Gastroesophageal sphincter (tissue), 4 donors: ENCODE measurements at regions not wholly inside any gene's neighbourhood (a gene's known extent, or its start where the extent isn't known, plus 50 kb on each side); places are given as distances from the start of the nearest gene placed in this dataset.

Experiments used
- ATAC-seq: fragments of 150-250 bp; one replicate; pipeline ENCODE4 v1.9.1; 2016; ENCODE audit warnings: mild to moderate bottlenecking, moderate library complexity
- H3K27ac ChIP-seq, 4 donors: fragments of 200-600 bp; sonication (generic) in 3 of 4; 1 replicate in 3 of 4; 2 replicates in 1 of 4; pipeline ENCODE4 v1.5.1; 2016 to 2019
- H3K27me3 ChIP-seq: fragments of 200-600 bp; sonication (generic); one replicate; pipeline ENCODE4 v1.5.1; 2019
- H3K36me3 ChIP-seq, 2 donors: fragments of 200-600 bp; sonication (generic); one replicate each; pipeline ENCODE4 v1.5.1; 2019; ENCODE audit warnings: control low read depth in 1 of 2
- H3K4me1 ChIP-seq, 3 donors: fragments of 200-600 bp; sonication (generic); 1 replicate in 2 of 3; 2 replicates in 1 of 3; pipeline ENCODE4 v1.5.1; 2016 to 2019; ENCODE audit warnings: control low read depth in 2 of 3
- H3K4me3 ChIP-seq, 2 donors: fragments of 200-600 bp; sonication (generic); one replicate each; pipeline ENCODE4 v1.5.1; 2019; ENCODE audit warnings: mild to moderate bottlenecking in 1 of 2, moderate library complexity in 1 of 2
- H3K9me3 ChIP-seq, 3 donors: fragments of 200-600 bp; sonication (generic); one replicate each; pipeline ENCODE4 v1.5.1; 2017 to 2019; ENCODE audit warnings: control low read depth in 2 of 3
- CTCF ChIP-seq, 4 experiments: fragments of 200-600 bp in 2 of 4; fragments of 450-650 bp in 2 of 4; sonication (generic) in 1 of 4; IDR thresholded peaks; one replicate each; pipeline ENCODE4 v1.5.1; 2017 to 2019; ENCODE audit warnings: antibody characterized with exemption in 4 of 4, mild to moderate bottlenecking in 2 of 4, moderate library complexity in 2 of 4
- EP300 ChIP-seq: sonication (generic); formaldehyde crosslinking; IDR thresholded peaks from one replicate; pipeline ENCODE4 v1.6.1; 2017; ENCODE audit warnings: antibody characterized with exemption, mild to moderate bottlenecking
- POLR2A ChIP-seq, 2 donors: fragments of 450-650 bp; IDR thresholded peaks; one replicate each; pipeline ENCODE4 v1.6.1; 2017; ENCODE audit warnings: antibody characterized with exemption in 2 of 2, mild to moderate bottlenecking in 2 of 2, moderate library complexity in 1 of 2
- POLR2AphosphoS5 ChIP-seq: sonication (generic); formaldehyde crosslinking; IDR thresholded peaks from one replicate; pipeline ENCODE4 v1.6.1; 2017; ENCODE audit warnings: antibody characterized with exemption
- WGBS, 2 donors: methylation state at CpG; one replicate each; pipeline ENCODE4 v1.1.5; 2018; ENCODE audit warnings: low coverage in 1 of 2; 5-methylcytosine and 5-hydroxymethylcytosine counted together

GRCh38 chr12:19941096-19941495, 427.2 kb upstream of the PDE3A start:
- no peak for ATAC-seq
- Histone ChIP-seq H3K4me3 (no peak overlapping the region), H3K27me3 (no peaks in the 10 kb centered on the region), H3K9me3 (no peaks in the 10 kb centered on the region), H3K4me1 (no peaks in the 10 kb centered on the region), H3K27ac (no peak overlapping the region), H3K36me3 (no peaks in the 10 kb centered on the region)
- TF ChIP-seq POLR2A (IDR thresholded peaks at IDR 0.05) = no peak
- no peak for TF ChIP-seq POLR2AphosphoS5
- TF ChIP-seq EP300 = no peak
- no peak for TF ChIP-seq CTCF (IDR thresholded peaks at IDR 0.05)
- WGBS, 2 donors = 80 to 100% methylated on average over 2 to 12 of the region's 26 CpGs

- Histone ChIP-seq H3K36me3 (no peaks in the 10 kb centered on the region), H3K27me3 (no peaks in the 10 kb centered on the region), H3K27ac (no peak overlapping the region), H3K4me1 (no peaks in the 10 kb centered on the region), H3K4me3 (no peak overlapping the region), H3K9me3 (no peaks in the 10 kb centered on the region)
- WGBS, 2 donors = 84 to 89% methylated on average over 5 of the region's 5 CpGs
- ATAC-seq = no peak
- TF ChIP-seq POLR2A (IDR thresholded peaks at IDR 0.05) = no peak
- TF ChIP-seq EP300 = no peak
- TF ChIP-seq POLR2AphosphoS5 = no peak
- no peak for TF ChIP-seq CTCF (IDR thresholded peaks at IDR 0.05)
Observed at GRCh38 chr12:19945559-19946435, 422.5 kb upstream of the PDE3A start.

- H3K9me3 ChIP-seq = no peaks in the 10 kb centered on the region
- TF ChIP-seq POLR2AphosphoS5 (no peak), POLR2A (IDR thresholded peaks at IDR 0.05) (no peak), CTCF (IDR thresholded peaks at IDR 0.05) (no peak), EP300 (no peak)
- H3K27me3 ChIP-seq = no peaks in the 10 kb centered on the region
- 60 to 61% methylated on average over 5 of the region's 5 CpGs for WGBS, 2 donors
- no peaks in the 10 kb centered on the region for H3K36me3 ChIP-seq
- ATAC-seq = peak; percentile 50
- H3K27ac ChIP-seq = no peak overlapping the region
- no peak overlapping the region for H3K4me3 ChIP-seq
- no peaks in the 10 kb centered on the region for H3K4me1 ChIP-seq
Observed at GRCh38 chr12:19946550-19946949, 421.8 kb upstream of the PDE3A start.

- Histone ChIP-seq H3K4me1 (no peaks in the 10 kb centered on the region), H3K4me3 (no peak overlapping the region), H3K36me3 (no peaks in the 10 kb centered on the region), H3K9me3 (no peaks in the 10 kb centered on the region), H3K27ac (no peak overlapping the region), H3K27me3 (no peaks in the 10 kb centered on the region)
- no peak for ATAC-seq
- TF ChIP-seq EP300 (no peak), CTCF (IDR thresholded peaks at IDR 0.05) (no peak), POLR2A (IDR thresholded peaks at IDR 0.05) (no peak), POLR2AphosphoS5 (no peak)
- 85 to 90% methylated on average over 3 of the region's 3 CpGs for WGBS, 2 donors
Observed at GRCh38 chr12:19947344-19947743, 421.0 kb upstream of the PDE3A start.

GRCh38 chr12:19951664-19952063, 416.7 kb upstream of the PDE3A start:
- H3K27ac ChIP-seq = no peak overlapping the region
- H3K9me3 ChIP-seq = no peaks in the 10 kb centered on the region
- no peak overlapping the region for H3K4me3 ChIP-seq
- TF ChIP-seq CTCF (IDR thresholded peaks at IDR 0.05) = no peak
- TF ChIP-seq EP300 = no peak
- TF ChIP-seq POLR2A (IDR thresholded peaks at IDR 0.05) = no peak
- TF ChIP-seq POLR2AphosphoS5 = no peak
- ATAC-seq = no peak
- WGBS, 2 donors = 46 to 67% methylated on average over 3 to 4 of the region's 4 CpGs
- no peaks in the 10 kb centered on the region for H3K36me3 ChIP-seq
- H3K4me1 ChIP-seq = no peaks in the 10 kb centered on the region
- H3K27me3 ChIP-seq = no peaks in the 10 kb centered on the region
